HT1080 (cell line): ENCODE measurements at regions not wholly inside any gene's neighbourhood (a gene's known extent, or its start where the extent isn't known, plus 50 kb on each side); places are given as distances from the start of the nearest gene placed in this dataset.

Source experiments
- DNase-seq: peaks from one replicate; pipeline ENCODE4 v3.0.0-alpha.2; 2015; ENCODE audit warnings: low read depth

- no peak for DNase-seq
These were observed 118.8 kb upstream of the FOXF1 start for GRCh38 chr16:86391486-86391885.

GRCh38 chr16:86391984-86392383 is 118.3 kb upstream of the FOXF1 start:
- DNase-seq = no peak

DNA sequence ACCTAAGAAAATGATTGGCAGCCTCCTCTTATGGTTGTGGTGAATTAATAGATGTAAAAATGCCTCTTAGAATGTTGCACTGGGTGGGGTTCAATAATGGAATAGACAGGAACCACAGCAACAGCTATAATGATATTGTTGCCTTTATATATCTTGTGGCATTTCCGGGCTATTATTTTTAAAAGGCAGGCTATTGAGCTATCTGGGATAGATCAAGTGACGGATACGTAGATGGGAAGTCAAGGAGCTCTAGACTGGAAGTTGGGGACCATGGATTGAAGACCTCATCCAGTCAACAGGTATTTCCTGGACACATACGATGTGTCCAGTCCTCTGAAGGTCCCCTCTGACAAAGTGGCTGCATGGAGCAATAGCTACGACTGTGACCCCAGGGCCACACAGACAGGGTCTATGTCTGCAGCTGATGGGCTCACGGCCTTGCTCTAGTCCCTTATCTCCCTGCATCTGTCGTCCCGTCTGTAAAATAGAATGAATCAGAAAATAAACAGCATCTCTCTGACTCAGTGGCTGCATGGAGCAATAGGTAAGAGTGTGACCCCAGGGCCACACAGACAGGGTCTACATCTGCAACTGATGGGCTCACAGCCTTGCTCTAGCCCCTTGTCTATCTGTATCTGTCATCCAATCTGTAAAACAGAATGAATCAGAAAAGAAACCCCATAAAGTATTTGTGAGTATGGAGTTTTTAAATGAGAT is 117.7 kb upstream of the FOXF1 start:
- DNase-seq = no peak

DNA sequence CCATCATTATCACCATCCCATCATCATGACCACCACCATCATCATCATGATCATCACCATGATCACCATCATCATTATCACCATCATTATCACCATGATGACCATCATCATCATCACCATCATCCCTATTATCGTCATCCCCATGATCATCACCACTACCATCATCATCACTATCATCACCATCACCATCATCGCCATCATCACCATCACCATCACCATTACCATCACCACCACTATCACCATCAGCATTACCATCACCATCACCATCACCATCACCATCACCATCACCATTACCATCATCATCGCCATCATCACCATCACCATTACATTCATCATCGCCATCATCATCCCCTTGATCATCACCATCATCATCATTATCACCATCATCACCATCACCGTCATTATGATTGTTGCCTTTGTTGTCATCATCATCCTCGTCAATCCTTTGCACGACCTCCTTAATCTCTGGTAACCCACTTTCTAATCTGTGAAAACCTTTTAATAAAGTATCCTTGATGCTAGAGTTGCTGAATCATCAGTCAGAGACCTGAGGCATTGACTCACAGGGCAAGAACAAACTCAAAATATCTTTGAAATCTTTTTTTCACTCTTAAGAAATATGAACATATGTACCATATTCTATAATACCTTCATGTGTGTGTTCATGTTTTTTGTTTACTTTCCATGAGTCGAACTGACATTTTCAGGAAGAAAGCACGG is 116.3 kb upstream of the FOXF1 start:
- no peak for DNase-seq

DNA sequence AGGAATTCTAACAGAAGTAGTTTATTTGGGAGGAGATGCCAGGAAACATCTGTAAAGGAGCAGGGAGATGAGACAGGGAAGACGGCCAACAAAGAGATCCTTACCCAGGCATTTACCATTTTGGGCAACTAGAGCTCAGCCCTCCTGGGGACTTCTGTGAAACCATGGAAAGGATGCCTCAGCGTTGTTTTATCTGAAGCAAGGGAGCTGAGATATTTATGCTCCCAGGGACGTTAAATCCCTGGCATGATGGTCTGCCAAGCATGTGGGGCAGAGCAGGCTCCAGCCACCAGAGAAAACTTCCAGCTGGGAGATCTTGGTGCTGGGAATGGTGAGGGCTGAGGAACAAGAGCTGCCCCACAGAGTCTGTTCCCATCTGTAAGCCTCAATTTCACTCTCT is 114.8 kb upstream of the FOXF1 start:
- DNase-seq = no peak

- DNase-seq = no peak
These were observed 113.9 kb upstream of the FOXF1 start for GRCh38 chr16:86396422-86396821.

DNA sequence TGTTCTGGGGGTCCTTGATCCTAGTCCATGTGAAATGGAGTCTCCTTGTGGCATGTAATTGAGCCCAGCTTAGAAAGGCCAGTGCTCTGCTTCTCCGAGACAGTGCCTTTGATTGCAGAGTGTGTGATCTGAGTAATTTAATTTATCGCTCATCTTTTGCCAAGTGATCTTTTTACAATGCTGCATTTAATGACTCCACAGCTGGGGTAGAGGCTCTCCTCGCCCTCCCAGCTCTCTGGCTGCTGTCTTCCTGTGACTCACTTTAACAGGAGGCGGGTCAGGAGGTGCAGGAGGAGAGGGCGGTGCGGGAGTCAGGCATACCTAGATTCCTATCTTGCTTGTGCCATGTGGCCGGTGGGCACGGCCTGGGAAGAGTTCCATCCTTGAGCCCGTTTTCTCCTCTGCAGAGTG is 113.4 kb upstream of the FOXF1 start:
- peak; percentile 84 for DNase-seq

GRCh38 chr16:86398201-86398600 is 112.1 kb upstream of the FOXF1 start:
- DNase-seq = no peak

DNA sequence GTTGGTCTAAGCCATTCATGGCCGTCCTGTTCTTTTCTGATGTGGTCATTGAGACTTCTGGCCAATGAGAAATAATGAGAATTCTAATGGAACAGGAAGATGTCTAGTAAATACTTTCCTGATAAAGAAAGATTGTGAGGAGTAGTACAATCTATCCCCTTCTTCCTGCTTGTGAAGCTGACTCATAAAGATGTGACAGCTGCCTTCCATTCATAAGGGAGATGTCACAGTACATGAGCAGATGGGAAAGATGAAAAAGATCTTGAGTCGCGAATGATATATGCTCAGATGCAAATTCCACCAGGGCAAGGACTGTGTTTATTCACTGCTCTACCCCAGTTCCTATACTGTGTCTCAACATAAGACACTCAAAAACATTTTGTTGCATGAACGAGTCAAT is 111.7 kb upstream of the FOXF1 start:
- peak; percentile 64 for DNase-seq

GRCh38 chr16:86401126-86401525 is 109.2 kb upstream of the FOXF1 start:
- no peak for DNase-seq

- DNase-seq = no peak
These were observed 107.2 kb upstream of the FOXF1 start for GRCh38 chr16:86403085-86403484.

GRCh38 chr16:86403541-86404163 is 106.7 kb upstream of the FOXF1 start:
- no peak for DNase-seq

DNA sequence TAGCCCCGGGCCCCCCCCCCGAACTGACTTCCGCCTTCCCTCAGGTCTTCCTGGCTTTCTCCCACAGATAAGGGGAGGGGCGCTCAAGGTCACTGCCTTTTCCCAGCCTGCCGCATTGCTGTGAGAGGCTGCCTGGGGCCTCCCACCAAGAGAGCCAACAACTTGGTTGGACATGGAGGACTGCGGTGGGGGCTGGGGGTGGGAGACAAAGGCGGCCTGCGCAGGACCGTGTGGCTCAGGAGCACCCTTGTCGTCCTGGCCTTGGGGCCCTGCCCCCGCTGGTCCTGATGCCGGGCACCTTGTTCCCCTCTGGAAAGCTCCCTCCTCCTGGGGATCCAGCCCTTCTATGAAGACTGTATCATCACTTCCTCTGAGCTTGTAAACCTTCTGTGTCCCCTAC is 105.6 kb upstream of the FOXF1 start:
- DNase-seq = no peak

DNA sequence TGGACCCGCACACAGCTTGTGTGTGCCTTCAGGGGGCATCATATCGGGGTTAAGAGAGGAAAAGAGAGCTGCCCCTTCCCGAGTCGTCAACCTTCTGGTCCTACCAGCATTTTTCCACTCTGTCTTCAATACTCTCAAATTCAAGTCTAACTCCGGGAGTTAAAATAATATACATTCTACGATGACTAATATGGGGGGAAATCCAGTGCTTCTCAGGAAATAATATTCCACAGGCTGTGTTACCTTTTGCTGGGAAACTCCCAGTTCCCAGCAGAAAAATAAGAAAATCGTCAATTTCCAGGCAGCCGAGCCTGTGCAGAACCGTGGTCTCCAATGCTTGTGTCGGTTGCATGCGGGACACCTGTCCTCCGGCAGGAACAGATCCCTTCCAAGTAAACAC is 105.0 kb upstream of the FOXF1 start:
- DNase-seq = no peak

GRCh38 chr16:86406056-86406455 is 104.3 kb upstream of the FOXF1 start:
- DNase-seq = no peak

DNA sequence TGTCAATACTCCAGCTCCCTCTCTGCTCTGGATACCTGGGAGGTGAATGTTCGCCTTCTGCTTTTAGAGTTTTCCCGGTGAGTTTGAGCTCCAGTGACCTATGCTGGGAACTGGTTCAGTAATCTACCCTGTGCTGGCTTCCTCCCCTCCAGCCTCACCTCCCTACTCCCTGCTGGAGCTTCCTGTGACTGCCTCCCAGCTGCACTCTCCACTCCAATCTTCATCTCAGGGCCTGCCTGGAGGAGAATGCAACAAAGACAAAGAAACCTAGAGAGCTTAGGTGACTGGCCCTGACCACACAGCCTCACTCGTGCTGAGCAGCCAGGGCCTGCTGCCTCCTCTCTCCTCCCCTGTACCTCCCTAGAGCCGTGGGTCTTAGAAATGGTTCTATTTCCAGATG is 101.6 kb upstream of the FOXF1 start:
- DNase-seq = no peak

GRCh38 chr16:86410081-86410480 is 100.2 kb upstream of the FOXF1 start:
- DNase-seq = no peak

GRCh38 chr16:86410529-86410928 is 99.8 kb upstream of the FOXF1 start:
- no peak for DNase-seq

DNA sequence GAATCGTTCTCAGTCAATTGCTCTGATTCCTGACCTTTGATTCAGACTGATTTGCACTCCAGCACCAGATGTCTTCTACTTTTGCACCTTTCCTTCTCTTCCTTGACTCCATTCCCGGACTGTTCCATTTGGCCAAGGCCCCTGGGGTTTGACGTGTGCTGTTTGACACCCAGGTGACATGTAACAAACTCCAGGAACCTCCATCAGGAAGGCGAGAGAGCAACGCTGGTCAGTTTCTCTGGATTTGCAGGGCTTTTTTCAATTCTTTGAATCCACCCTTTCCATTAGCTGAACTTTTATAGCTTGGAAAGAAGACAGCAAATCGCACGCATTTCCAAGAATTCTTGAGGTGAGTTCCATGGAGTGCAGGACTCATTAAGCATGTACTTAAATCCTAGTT is 98.4 kb upstream of the FOXF1 start:
- DNase-seq = no peak

GRCh38 chr16:86414991-86415740 is 95.2 kb upstream of the FOXF1 start:
- DNase-seq = no peak

DNA sequence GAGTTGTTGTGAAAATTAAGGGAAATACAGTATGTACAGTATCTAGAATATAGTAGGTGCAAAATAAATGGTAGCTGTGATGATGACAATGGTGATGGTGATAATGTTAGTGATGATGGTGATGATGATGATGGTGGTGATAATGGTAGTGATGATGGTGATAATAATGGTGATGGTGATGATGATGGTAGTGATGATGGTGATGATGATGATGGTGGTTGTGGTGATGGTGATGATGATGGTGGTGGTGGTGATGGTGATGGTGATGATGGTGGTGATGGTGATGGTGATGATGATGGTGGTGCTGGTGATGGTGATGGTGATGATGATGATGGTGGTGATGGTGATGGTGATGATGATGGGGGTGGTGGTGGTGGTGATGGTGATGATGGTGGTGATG is 91.3 kb upstream of the FOXF1 start:
- DNase-seq = no peak

- no peak for DNase-seq
These were observed 90.8 kb upstream of the FOXF1 start for GRCh38 chr16:86419518-86419917.
